Naive thymus-derived CD4-positive, alpha-beta T cell (primary cell): ENCODE measurements at regions not wholly inside any gene's neighbourhood (a gene's known extent, or its start where the extent isn't known, plus 50 kb on each side); places are given as distances from the start of the nearest gene placed in this dataset.
A peak's percentile ranks its signal among the peaks of the same experiment; 100 is the strongest.

Source experiments
- ATAC-seq: fragments of 150-1000 bp; cut with Tn5 transposase; 2 replicates; pipeline ENCODE4 v1.10.0; 2021; ENCODE audit warnings: mild to moderate bottlenecking, moderate library complexity
- CTCF ChIA-PET: fragments of 350-600 bp; sonication (Branson Sonifier 250); formaldehyde crosslinking; loops from one replicate; lab custom pipeline; 2021; ENCODE audit warnings: antibody characterized with exemption; lab: Charles Lee
- POLR2A ChIA-PET: fragments of 350-600 bp; sonication (Branson Sonifier 250); formaldehyde crosslinking; loops from one replicate; lab custom pipeline; 2021; ENCODE audit warnings: antibody characterized with exemption, inconsistent platforms; lab: Charles Lee
- DNase-seq, 9 donors: peaks; one replicate each; pipeline versions ENCODE4 v3.0.0 to v3.0.0-alpha.2; 2020 to 2022; ENCODE audit warnings: mixed read lengths in 1 of 9
- H3K27ac ChIP-seq: one replicate; pipeline ENCODE4 v1.7.0; 2013; ENCODE audit warnings: mild to moderate bottlenecking, low read depth, low read length, moderate library complexity
- H3K27me3 ChIP-seq, 2 donors: one replicate each; pipeline ENCODE4 v1.7.0; 2013; ENCODE audit warnings: low read length in 2 of 2, mild to moderate bottlenecking in 2 of 2, moderate library complexity in 2 of 2; ENCODE audit not compliant: control insufficient read depth in 2 of 2, insufficient read depth in 2 of 2
- H3K36me3 ChIP-seq, 3 experiments: 1 replicate in 2 of 3; 2 replicates in 1 of 3; pipeline ENCODE4 v1.7.0; 2013; ENCODE audit warnings: low read length in 3 of 3, mild to moderate bottlenecking in 3 of 3, moderate library complexity in 1 of 3; ENCODE audit not compliant: insufficient read depth in 3 of 3, control insufficient read depth in 2 of 3
- H3K4me1 ChIP-seq, 2 donors: one replicate each; pipeline ENCODE4 v1.7.0; 2013; ENCODE audit warnings: low read length in 2 of 2, mild to moderate bottlenecking in 2 of 2, moderate library complexity in 1 of 2; ENCODE audit not compliant: control insufficient read depth in 2 of 2, insufficient read depth in 2 of 2
- H3K4me3 ChIP-seq: 2 replicates; pipeline ENCODE4 v1.7.0; 2013; ENCODE audit warnings: mild to moderate bottlenecking, low read length
- H3K9me3 ChIP-seq, 3 experiments: 1 replicate in 2 of 3; 2 replicates in 1 of 3; pipeline ENCODE4 v1.7.0; 2013; ENCODE audit warnings: low read length in 3 of 3; ENCODE audit not compliant: control insufficient read depth in 2 of 3
- H3K27ac Mint-ChIP-seq, 9 donors: one replicate each; pipeline ENCODE4 v1.8.0; 2020 to 2022; ENCODE audit warnings: mixed read lengths in 9 of 9, mild to moderate bottlenecking in 8 of 9, moderate library complexity in 5 of 9, inconsistent platforms in 2 of 9
- H3K27me3 Mint-ChIP-seq, 5 donors: one replicate each; pipeline ENCODE4 v1.8.0; 2021 to 2022; ENCODE audit warnings: mixed read lengths in 5 of 5, mild to moderate bottlenecking in 1 of 5
- H3K36me3 Mint-ChIP-seq, 5 donors: one replicate each; pipeline ENCODE4 v1.8.0; 2020 to 2022; ENCODE audit warnings: mixed read lengths in 5 of 5, mild to moderate bottlenecking in 3 of 5, inconsistent platforms in 1 of 5
- H3K4me1 Mint-ChIP-seq, 7 donors: one replicate each; pipeline ENCODE4 v1.8.0; 2020 to 2022; ENCODE audit warnings: mixed read lengths in 7 of 7, mild to moderate bottlenecking in 3 of 7, inconsistent platforms in 1 of 7
- H3K4me3 Mint-ChIP-seq, 10 donors: one replicate each; pipeline ENCODE4 v1.8.0; 2020 to 2022; ENCODE audit warnings: mild to moderate bottlenecking in 10 of 10, mixed read lengths in 10 of 10, moderate library complexity in 6 of 10, inconsistent platforms in 2 of 10
- H3K9me3 Mint-ChIP-seq, 11 donors: one replicate each; pipeline ENCODE4 v1.8.0; 2020 to 2022; ENCODE audit warnings: mixed read lengths in 11 of 11, mild to moderate bottlenecking in 4 of 11, inconsistent platforms in 1 of 11, moderate library complexity in 1 of 11
- intact Hi-C, 2 donors: fragments of 100-400 bp; cut with micrococcal nuclease; formaldehyde crosslinking; loops; one replicate each; pipeline ENCODE4 v1.15.1; 2023

DNA sequence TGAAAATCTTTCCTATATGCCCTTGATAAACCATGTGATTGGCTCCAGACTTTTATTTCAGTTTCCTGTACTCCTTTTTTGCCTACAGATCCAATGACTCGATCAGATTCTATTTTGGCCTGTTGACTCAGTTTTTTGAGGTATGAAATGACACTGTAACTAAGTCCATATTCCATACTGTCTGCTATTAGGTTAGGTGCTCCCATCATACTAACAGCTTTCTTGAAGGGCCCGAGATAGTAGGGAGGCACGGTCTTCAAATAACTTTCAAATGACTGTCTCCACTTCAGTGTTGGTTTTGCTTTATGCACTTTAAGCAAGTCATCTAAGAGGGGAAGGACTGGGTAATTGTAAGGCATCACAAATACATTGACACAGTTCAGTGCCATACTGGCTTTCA, 295.4 kb upstream of the DAB2 start:
- intact Hi-C loops = no loop called here
- Mint-ChIP-seq H3K27me3 (peaks cover 0 to 3% (median 0%) of the 10 kb centered on the region in 5 donors), H3K4me3 (no peak overlapping the region), H3K27ac (no peak overlapping the region), H3K4me1 (no peaks in the 10 kb centered on the region), H3K36me3 (no peaks in the 10 kb centered on the region), H3K9me3 (no peaks in the 10 kb centered on the region)
- no peaks in the 10 kb centered on the region for H3K9me3 ChIP-seq
- DNase-seq = no peak
- POLR2A ChIA-PET = no interaction called here
- no peaks in the 10 kb centered on the region for H3K4me1 ChIP-seq
- H3K4me3 ChIP-seq = no peak overlapping the region
- H3K36me3 ChIP-seq = no peaks in the 10 kb centered on the region
- CTCF ChIA-PET = no interaction called here
- no peak overlapping the region for H3K27ac ChIP-seq
- no peak for ATAC-seq
- H3K27me3 ChIP-seq = no peaks in the 10 kb centered on the region

DNA sequence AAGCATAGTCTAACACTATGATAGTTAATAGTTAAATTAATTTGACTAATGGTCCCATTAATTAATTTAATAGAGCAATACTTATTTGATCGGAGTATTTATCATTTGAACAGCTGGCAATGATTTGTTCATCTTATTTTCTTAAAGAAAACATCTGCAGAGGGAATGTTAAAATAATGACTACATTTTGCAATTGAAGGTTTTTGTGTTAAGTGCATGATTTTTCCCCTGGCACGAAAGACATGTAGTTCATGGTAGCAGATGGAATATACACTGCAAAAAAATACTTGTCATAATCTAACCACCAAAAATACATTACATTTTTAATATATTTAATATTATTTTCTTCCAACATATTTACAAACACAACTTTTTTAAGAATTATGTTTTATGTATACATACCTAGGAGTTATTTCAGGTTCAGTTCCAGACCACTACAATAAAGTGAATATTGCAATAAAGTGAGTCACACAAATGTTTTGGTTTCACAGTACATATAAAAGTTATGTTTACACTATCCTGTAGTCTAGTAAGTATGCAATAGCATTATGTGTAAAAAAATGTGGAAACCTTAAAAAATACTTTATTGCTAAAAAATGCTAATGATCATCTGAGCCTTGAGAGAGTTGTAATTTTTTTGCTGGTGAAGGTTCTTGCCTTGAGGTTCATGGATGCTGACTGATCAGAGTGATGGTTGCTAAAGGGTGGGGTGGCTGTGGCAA, 292.6 kb upstream of the DAB2 start:
- ATAC-seq = no peak
- intact Hi-C loops = loop anchor here (5.0 to 10.0 kb wide), 2 partner anchors 143 to 790 kb away; no protein-coding TSS in a partner anchor
- no peaks in the 10 kb centered on the region for H3K9me3 Mint-ChIP-seq

DNA sequence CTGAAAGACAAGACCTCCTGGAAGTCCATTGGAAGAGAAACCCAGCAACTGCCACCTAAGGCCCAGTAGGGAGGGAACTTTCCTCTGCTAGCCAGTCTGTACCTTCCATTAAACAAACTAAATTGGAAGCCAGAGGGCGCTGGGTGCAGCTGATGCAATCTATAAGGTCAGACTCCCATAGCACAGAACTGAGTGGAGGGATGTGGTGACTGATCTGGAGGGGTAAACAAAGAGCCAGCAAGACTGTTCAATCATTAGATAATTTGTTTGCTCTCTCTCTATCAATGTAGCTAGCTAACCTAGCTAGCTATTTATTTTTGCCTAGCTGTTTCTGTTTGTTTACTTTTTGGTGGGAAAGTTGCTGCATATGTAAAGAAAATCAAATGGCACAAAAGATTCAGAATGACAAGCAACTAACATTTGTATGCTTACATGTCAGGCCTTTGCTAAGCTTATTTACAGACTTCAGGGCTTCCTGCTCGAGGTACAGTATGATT, 291.8 kb upstream of the DAB2 start:
- peak in 7 of 9 donors; percentile 7 to 26 (median 16) for DNase-seq
- Mint-ChIP-seq H3K9me3 (no peaks in the 10 kb centered on the region), H3K36me3 (no peaks in the 10 kb centered on the region), H3K4me3 (no peak overlapping the region), H3K4me1 (no peaks in the 10 kb centered on the region), H3K27ac (no peak overlapping the region), H3K27me3 (peaks cover 0 to 5% (median 0%) of the 10 kb centered on the region in 5 donors)
- ChIA-PET CTCF (interaction anchor here (0.7 to 1.5 kb wide), 5 partner anchors 10 to 1020 kb away, joined by 3 to 11 read pairs (median 3); no protein-coding TSS in a partner anchor), POLR2A (no interaction called here)
- H3K27me3 ChIP-seq = no peaks in the 10 kb centered on the region
- intact Hi-C loops = loop anchor here (5.0 to 10.0 kb wide), 2 partner anchors 142 to 791 kb away; no protein-coding TSS in a partner anchor
- H3K4me3 ChIP-seq = no peak overlapping the region
- no peak overlapping the region for H3K27ac ChIP-seq
- no peaks in the 10 kb centered on the region for H3K36me3 ChIP-seq
- peak; percentile 62 for ATAC-seq
- H3K9me3 ChIP-seq = no peaks in the 10 kb centered on the region
- no peaks in the 10 kb centered on the region for H3K4me1 ChIP-seq

More for the DNA sequence above, 292.6 kb upstream of the DAB2 start:
- ChIA-PET CTCF (interaction anchor here (0.7 kb wide), 2 partner anchors 316 to 969 kb away, joined by 3 read pairs; no protein-coding TSS in a partner anchor), POLR2A (no interaction called here)
- Histone ChIP-seq H3K4me3 (no peak overlapping the region), H3K36me3 (no peaks in the 10 kb centered on the region), H3K27ac (no peak overlapping the region), H3K9me3 (no peaks in the 10 kb centered on the region), H3K4me1 (no peaks in the 10 kb centered on the region), H3K27me3 (no peaks in the 10 kb centered on the region)
- no peaks in the 10 kb centered on the region for H3K36me3 Mint-ChIP-seq
- H3K27me3 Mint-ChIP-seq = peaks cover 0 to 5% (median 0%) of the 10 kb centered on the region in 5 donors
- H3K4me3 Mint-ChIP-seq = no peak overlapping the region
- no peak for DNase-seq
- H3K27ac Mint-ChIP-seq = no peak overlapping the region
- H3K4me1 Mint-ChIP-seq = no peaks in the 10 kb centered on the region

DNA sequence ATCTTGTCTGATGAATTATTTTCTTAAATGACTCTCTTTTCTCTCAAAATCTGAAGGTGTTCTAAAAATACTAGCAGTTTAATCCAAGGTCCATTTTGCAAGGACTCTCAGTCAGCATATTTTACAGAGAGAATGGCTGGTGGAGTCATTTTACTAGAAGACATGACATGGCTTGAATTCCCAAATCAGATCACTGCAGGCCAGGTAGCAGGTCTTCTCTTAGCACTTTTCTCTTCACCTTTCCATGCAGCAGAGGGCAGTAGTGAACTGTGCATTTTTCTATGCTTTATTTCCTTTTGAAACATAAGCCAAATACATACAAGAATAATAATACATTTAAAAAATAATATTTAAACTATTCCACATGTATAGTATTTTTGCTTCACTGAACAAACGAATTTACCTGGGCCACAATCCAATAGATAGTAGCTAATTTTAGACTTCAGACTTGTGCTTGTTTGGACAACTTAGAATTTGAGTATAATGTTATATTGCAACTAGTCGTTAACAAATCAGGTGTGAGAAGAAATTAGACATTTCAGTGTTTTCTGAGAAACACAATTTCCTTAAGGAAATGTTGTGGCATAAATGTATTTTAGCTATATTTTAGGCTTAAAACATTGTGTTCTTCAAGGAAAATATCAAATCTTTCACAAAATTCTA, 289.4 kb upstream of the DAB2 start:
- Histone ChIP-seq H3K4me3 (no peak overlapping the region), H3K4me1 (no peaks in the 10 kb centered on the region), H3K27ac (no peak overlapping the region), H3K36me3 (no peaks in the 10 kb centered on the region), H3K27me3 (no peaks in the 10 kb centered on the region), H3K9me3 (no peaks in the 10 kb centered on the region)
- no peaks in the 10 kb centered on the region for H3K9me3 Mint-ChIP-seq
- ATAC-seq (peak; percentile 63), DNase-seq (peak in 7 of 9 donors; percentile 4 to 51 (median 33))
- H3K27me3 Mint-ChIP-seq = peaks cover 2 to 12% (median 9%) of the 10 kb centered on the region in 5 donors
- no peaks in the 10 kb centered on the region for H3K4me1 Mint-ChIP-seq
- no peak overlapping the region for H3K4me3 Mint-ChIP-seq
- CTCF ChIA-PET = interaction anchor here (0.7 to 2.2 kb wide), 4 partner anchors 710 to 1022 kb away, joined by 3 to 8 read pairs (median 6); no protein-coding TSS in a partner anchor
- no peak overlapping the region for H3K27ac Mint-ChIP-seq
- POLR2A ChIA-PET = no interaction called here
- intact Hi-C loops = loop anchor here (1.0 to 10.0 kb wide), 6 partner anchors 135 to 1165 kb away; no protein-coding TSS in a partner anchor
- no peaks in the 10 kb centered on the region for H3K36me3 Mint-ChIP-seq

DNA sequence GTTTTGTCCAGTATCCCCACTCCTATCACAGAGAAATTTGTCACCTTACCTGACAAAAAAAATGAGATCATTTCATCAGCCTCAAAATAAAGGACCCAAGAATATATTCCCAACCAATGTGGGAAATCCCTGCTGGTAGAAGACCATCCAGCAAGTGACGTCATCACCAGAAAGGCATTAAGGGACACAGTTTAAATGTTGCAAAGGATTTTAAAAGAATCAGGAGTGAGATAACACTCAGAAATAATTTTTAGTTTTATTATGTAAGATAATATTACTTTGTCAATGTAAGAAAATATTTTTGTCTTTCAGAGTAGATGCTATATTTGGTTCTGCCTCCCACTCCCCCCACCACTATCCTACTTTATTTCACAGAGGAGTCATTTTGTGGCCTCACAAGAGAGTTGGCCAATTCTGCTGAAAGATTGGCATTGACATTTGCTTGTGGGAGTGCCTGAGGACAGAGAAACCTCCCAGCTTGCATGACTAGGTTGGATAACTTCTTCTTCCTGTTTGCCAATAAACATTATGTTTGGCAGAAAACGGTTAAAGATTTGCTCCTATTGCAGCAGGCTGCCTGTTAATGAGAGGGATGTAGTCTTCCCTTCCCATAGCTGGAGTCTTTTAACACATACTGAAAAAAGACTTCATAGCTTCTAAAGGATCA, 288.6 kb upstream of the DAB2 start:
- Mint-ChIP-seq H3K4me3 (no peak overlapping the region), H3K27ac (no peak overlapping the region)
- H3K4me3 ChIP-seq = no peak overlapping the region

More for the DNA sequence above, 288.6 kb upstream of the DAB2 start:
- ATAC-seq (no peak), DNase-seq (no peak)
- no peaks in the 10 kb centered on the region for H3K36me3 ChIP-seq
- no peaks in the 10 kb centered on the region for H3K9me3 ChIP-seq
- Mint-ChIP-seq H3K9me3 (no peaks in the 10 kb centered on the region), H3K4me1 (no peaks in the 10 kb centered on the region), H3K36me3 (no peaks in the 10 kb centered on the region), H3K27me3 (peaks cover 2 to 16% (median 14%) of the 10 kb centered on the region in 5 donors)
- H3K27ac ChIP-seq = no peak overlapping the region
- ChIA-PET CTCF (interaction anchor here (0.7 to 2.2 kb wide), 3 partner anchors 134 to 1020 kb away, joined by 3 to 8 read pairs (median 3); no protein-coding TSS in a partner anchor), POLR2A (no interaction called here)
- no peaks in the 10 kb centered on the region for H3K4me1 ChIP-seq
- intact Hi-C loops = loop anchor here in 1 of 2 donors (10.0 kb wide), 1 partner anchor 139 kb away; no protein-coding TSS in a partner anchor
- no peaks in the 10 kb centered on the region for H3K27me3 ChIP-seq
